ENCODE measurements at regions not wholly inside any gene's neighbourhood (a gene's known extent, or its start where the extent isn't known, plus 50 kb on each side); places are given as distances from the start of the nearest gene placed in this dataset.

GRCh38 chr7:132065193-132065988 lies 509.0 kb upstream of the PODXL start:
- no peaks in the 10 kb centered on the region for H3K36me3 ChIP-seq (ENCODE audit: control insufficient read depth in 2 of 2, extremely low read depth in 1 of 2, insufficient read depth in 2 of 2, low read length in 2 of 2)
- peak overlapping the region; percentile 44 for H3K4me2 ChIP-seq (ENCODE audit: insufficient read depth, low read length)
- H3K9ac ChIP-seq (replicated peaks; ENCODE audit: extremely low read depth, insufficient read depth, low read length) = peak overlapping the region; percentile 61
- H3K4me3 ChIP-seq (replicated peaks in 1 of 3; ENCODE audit: insufficient read depth in 1 of 3, low read depth in 1 of 3, low read length in 3 of 3) = no peak overlapping the region
- dilution Hi-C loops (cut with MboI; ENCODE audit: extremely low pct_ligation_motif_present, low sequenced_read_pairs) = no loop called here
- no peaks in the 10 kb centered on the region for H3K79me2 ChIP-seq (ENCODE audit: control insufficient read depth, insufficient read depth, low read length)
- no peaks in the 10 kb centered on the region for H3K27me3 ChIP-seq (ENCODE audit: control insufficient read depth in 2 of 2, insufficient read depth in 2 of 2, low read length in 2 of 2)
- peak overlapping the region; percentile 80 for H3K27ac ChIP-seq (ENCODE audit: insufficient read depth, low read depth, low read length)
- BruUV-seq (replicated peaks) = no TSS peak
- peak overlapping the region; percentile 75 for H2AFZ ChIP-seq (ENCODE audit: low read depth, low read length)
- intact Hi-C loops (cut with micrococcal nuclease) = loop anchor here (1.0 to 10.0 kb wide), 4 partner anchors 82 to 509 kb away; partner anchors contain the start of gene PLXNA4
- peaks cover 15% of the 10 kb centered on the region for H3K4me1 ChIP-seq (ENCODE audit: control insufficient read depth, extremely low read depth, insufficient read depth, low read length)
- TF ChIP-seq EZH2 (IDR thresholded peaks at IDR 0.05; ENCODE audit: borderline replicate concordance, low read depth, low read length, severe bottlenecking) (no peak), JUN (IDR thresholded peaks at IDR 0.05; ENCODE audit: borderline replicate concordance, insufficient read depth, insufficient read length, low read depth) (peak; percentile 87), FOS (IDR thresholded peaks at IDR 0.05; ENCODE audit: borderline replicate concordance, insufficient read depth, low read length) (peak; percentile 97), POLR2AphosphoS5 (IDR thresholded peaks at IDR 0.05; ENCODE audit: insufficient read depth, low read depth, low read length) (peak; percentile 46)
- H3K9me3 ChIP-seq (replicated peaks; ENCODE audit: control insufficient read depth, insufficient read depth, low read length) = no peaks in the 10 kb centered on the region
- FAIRE-seq (peak; percentile 98), DNase-seq (ENCODE audit: low read depth, low spot score) (peak; percentile 83)
- H3K9me1 ChIP-seq (replicated peaks; ENCODE audit: control insufficient read depth, extremely low read depth, insufficient read depth, low read length) = no peaks in the 10 kb centered on the region
- POLR2A ChIA-PET = no interaction called here
- no peaks in the 10 kb centered on the region for H4K20me1 ChIP-seq (replicated peaks; ENCODE audit: control insufficient read depth, extremely low read depth, insufficient read depth, low read length)
- CTCF ChIA-PET = interaction anchor here (1.1 to 1.2 kb wide), 2 partner anchors 80 to 515 kb away, joined by 3 read pairs; no protein-coding TSS in a partner anchor

- intact Hi-C loops (cut with micrococcal nuclease) = loop anchor here (10.0 kb wide), 1 partner anchor 511 kb away; the partner anchor contains the start of gene PLXNA4
- no TSS peak for BruUV-seq (replicated peaks)
- no peak for FAIRE-seq
Observed at GRCh38 chr7:132063800-132064199, 507.4 kb upstream of the PODXL start.

More at GRCh38 chr7:132063800-132064199, 507.4 kb upstream of the PODXL start:
- Histone ChIP-seq H3K4me3 (replicated peaks in 1 of 3; ENCODE audit: insufficient read depth in 1 of 3, low read depth in 1 of 3, low read length in 3 of 3) (no peak overlapping the region), H3K79me2 (ENCODE audit: control insufficient read depth, insufficient read depth, low read length) (no peaks in the 10 kb centered on the region), H3K4me1 (ENCODE audit: control insufficient read depth, extremely low read depth, insufficient read depth, low read length) (peaks cover 15% of the 10 kb centered on the region), H3K4me2 (ENCODE audit: insufficient read depth, low read length) (no peak overlapping the region), H2AFZ (ENCODE audit: low read depth, low read length) (no peak overlapping the region), H3K27me3 (ENCODE audit: control insufficient read depth in 2 of 2, insufficient read depth in 2 of 2, low read length in 2 of 2) (no peaks in the 10 kb centered on the region), H4K20me1 (replicated peaks; ENCODE audit: control insufficient read depth, extremely low read depth, insufficient read depth, low read length) (no peaks in the 10 kb centered on the region), H3K9ac (replicated peaks; ENCODE audit: extremely low read depth, insufficient read depth, low read length) (no peak overlapping the region), H3K9me1 (replicated peaks; ENCODE audit: control insufficient read depth, extremely low read depth, insufficient read depth, low read length) (no peaks in the 10 kb centered on the region), H3K9me3 (replicated peaks; ENCODE audit: control insufficient read depth, insufficient read depth, low read length) (no peaks in the 10 kb centered on the region), H3K27ac (ENCODE audit: insufficient read depth, low read depth, low read length) (no peak overlapping the region), H3K36me3 (ENCODE audit: control insufficient read depth in 2 of 2, extremely low read depth in 1 of 2, insufficient read depth in 2 of 2, low read length in 2 of 2) (no peaks in the 10 kb centered on the region)
- CTCF ChIA-PET = interaction anchor here (1.2 kb wide), 1 partner anchor 16 kb away, joined by 3 read pairs; no protein-coding TSS in a partner anchor
- TF ChIP-seq EZH2 (IDR thresholded peaks at IDR 0.05; ENCODE audit: borderline replicate concordance, low read depth, low read length, severe bottlenecking) = no peak
- TF ChIP-seq GATA2 (IDR thresholded peaks at IDR 0.05; ENCODE audit: insufficient read depth, insufficient read length, low read depth, low read length) = no peak
- TF ChIP-seq FOS (IDR thresholded peaks at IDR 0.05; ENCODE audit: borderline replicate concordance, insufficient read depth, low read length) = no peak
- TF ChIP-seq POLR2AphosphoS5 (IDR thresholded peaks at IDR 0.05; ENCODE audit: insufficient read depth, low read depth, low read length) = no peak
- TF ChIP-seq MAX (IDR thresholded peaks at IDR 0.05; ENCODE audit: insufficient read depth, insufficient read length) = no peak
- no peak for TF ChIP-seq MYC (IDR thresholded peaks at IDR 0.05; ENCODE audit: low read depth, low read length)
- no peak for TF ChIP-seq POLR2A (IDR thresholded peaks at IDR 0.05; ENCODE audit: low read depth, low read length)
- no peak for TF ChIP-seq CTCF (IDR thresholded peaks at IDR 0.05; ENCODE audit: extremely low read depth in 1 of 2, insufficient read depth in 1 of 2, low read depth in 1 of 2, low read length in 2 of 2)
- TF ChIP-seq JUN (IDR thresholded peaks at IDR 0.05; ENCODE audit: borderline replicate concordance, insufficient read depth, insufficient read length, low read depth) = no peak
- dilution Hi-C loops (cut with MboI; ENCODE audit: extremely low pct_ligation_motif_present, low sequenced_read_pairs) = no loop called here
- POLR2A ChIA-PET = no interaction called here
- DNase-seq (ENCODE audit: low read depth, low spot score) = no peak
